ENCODE measurements at regions not wholly inside any gene's neighbourhood (a gene's known extent, or its start where the extent isn't known, plus 50 kb on each side); places are given as distances from the start of the nearest gene placed in this dataset.

DNA sequence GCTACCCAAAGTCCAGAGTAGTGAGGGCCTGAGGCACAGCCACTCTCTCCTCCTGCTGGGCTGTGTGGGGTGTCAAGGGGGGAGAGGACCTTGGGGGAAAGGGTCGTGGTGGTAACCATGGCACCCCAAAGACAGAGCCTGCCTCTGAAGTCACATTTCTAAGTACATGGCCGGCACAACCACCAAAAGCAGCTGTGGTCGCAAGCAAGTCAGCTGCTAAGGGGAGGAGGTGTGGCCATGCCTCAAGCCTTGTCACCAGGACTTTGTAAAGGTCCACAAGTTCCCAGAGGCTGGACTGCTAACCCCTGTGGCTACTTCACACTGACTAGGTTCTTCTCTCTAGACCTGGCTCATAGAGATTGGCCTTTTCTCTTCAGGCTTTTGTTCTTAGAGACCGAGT lies 310.6 kb downstream of the LMX1A start:
- no peaks in the 10 kb centered on the region for H3K4me1 ChIP-seq
- H3K27ac ChIP-seq = no peak overlapping the region
- TF ChIP-seq CBX2 (IDR thresholded peaks at IDR 0.05; ENCODE audit: borderline replicate concordance, low read depth) (no peak), BCL3 (IDR thresholded peaks at IDR 0.05) (no peak)
- H3K4me2 ChIP-seq = no peak overlapping the region
- H3K4me3 ChIP-seq = no peak overlapping the region
- FAIRE-seq (no peak), ATAC-seq (no peak), DNase-seq (ENCODE audit: low read depth in 1 of 2, low spot score in 1 of 2) (no peak)
- ChIA-PET CTCF (no interaction called here), POLR2A (no interaction called here)
- no peaks in the 10 kb centered on the region for H3K9me3 ChIP-seq
- WGBS (ENCODE audit: missing lambda C conversion rate) = 51% methylated on average over 4 of the region's 4 CpGs

DNA sequence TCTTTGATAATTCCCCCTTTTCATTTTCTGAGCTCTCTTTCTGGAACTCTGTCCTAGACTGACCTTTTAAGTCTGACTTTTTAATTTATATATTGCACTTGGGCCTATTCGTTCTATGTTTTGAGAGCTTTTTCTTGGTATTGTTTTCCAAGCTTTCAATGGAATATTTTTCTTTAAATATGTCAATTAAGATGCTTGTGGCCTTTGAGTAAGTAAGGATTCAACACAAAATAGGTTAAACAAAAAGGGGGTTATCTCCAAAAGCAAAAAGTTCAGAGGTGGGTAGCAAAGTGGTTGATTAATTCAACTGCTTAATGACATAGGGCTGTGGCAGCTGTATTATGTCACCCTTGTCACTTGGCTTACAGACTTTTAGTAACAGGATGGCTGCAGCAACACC lies 315.9 kb downstream of the LMX1A start:
- no peak overlapping the region for H3K4me3 ChIP-seq
- FAIRE-seq (no peak), ATAC-seq (no peak), DNase-seq (ENCODE audit: low read depth in 1 of 2, low spot score in 1 of 2) (no peak)
- no peaks in the 10 kb centered on the region for H3K9me3 ChIP-seq
- ChIA-PET POLR2A (no interaction called here), CTCF (no interaction called here)
- H3K4me2 ChIP-seq = no peak overlapping the region
- 39% methylated on average over 1 of the region's 1 CpG for WGBS (ENCODE audit: missing lambda C conversion rate)
- H3K4me1 ChIP-seq = no peaks in the 10 kb centered on the region
- TF ChIP-seq, protein P1, sequence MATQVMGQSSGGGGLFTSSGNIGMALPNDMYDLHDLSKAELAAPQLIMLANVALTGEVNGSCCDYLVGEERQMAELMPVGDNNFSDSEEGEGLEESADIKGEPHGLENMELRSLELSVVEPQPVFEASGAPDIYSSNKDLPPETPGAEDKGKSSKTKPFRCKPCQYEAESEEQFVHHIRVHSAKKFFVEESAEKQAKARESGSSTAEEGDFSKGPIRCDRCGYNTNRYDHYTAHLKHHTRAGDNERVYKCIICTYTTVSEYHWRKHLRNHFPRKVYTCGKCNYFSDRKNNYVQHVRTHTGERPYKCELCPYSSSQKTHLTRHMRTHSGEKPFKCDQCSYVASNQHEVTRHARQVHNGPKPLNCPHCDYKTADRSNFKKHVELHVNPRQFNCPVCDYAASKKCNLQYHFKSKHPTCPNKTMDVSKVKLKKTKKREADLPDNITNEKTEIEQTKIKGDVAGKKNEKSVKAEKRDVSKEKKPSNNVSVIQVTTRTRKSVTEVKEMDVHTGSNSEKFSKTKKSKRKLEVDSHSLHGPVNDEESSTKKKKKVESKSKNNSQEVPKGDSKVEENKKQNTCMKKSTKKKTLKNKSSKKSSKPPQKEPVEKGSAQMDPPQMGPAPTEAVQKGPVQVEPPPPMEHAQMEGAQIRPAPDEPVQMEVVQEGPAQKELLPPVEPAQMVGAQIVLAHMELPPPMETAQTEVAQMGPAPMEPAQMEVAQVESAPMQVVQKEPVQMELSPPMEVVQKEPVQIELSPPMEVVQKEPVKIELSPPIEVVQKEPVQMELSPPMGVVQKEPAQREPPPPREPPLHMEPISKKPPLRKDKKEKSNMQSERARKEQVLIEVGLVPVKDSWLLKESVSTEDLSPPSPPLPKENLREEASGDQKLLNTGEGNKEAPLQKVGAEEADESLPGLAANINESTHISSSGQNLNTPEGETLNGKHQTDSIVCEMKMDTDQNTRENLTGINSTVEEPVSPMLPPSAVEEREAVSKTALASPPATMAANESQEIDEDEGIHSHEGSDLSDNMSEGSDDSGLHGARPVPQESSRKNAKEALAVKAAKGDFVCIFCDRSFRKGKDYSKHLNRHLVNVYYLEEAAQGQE (IDR thresholded peaks at IDR 0.05) = no peak
- TF ChIP-seq, protein P2, sequence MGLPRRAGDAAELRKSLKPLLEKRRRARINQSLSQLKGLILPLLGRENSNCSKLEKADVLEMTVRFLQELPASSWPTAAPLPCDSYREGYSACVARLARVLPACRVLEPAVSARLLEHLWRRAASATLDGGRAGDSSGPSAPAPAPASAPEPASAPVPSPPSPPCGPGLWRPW (IDR thresholded peaks at IDR 0.05) = no peak
- no peak for TF ChIP-seq POLR2A (IDR thresholded peaks at IDR 0.05; ENCODE audit: low read length)
- TF ChIP-seq GATA3 (IDR thresholded peaks at IDR 0.05; ENCODE audit: borderline replicate concordance) = no peak
- TF ChIP-seq KDM1A (IDR thresholded peaks at IDR 0.05; ENCODE audit: low read depth) = no peak
- no peak for TF ChIP-seq HOXB13 (CRISPR knock-in tag; IDR thresholded peaks at IDR 0.05; ENCODE audit: low read depth)
- no peak for TF ChIP-seq ZNF302 (CRISPR knock-in tag; IDR thresholded peaks at IDR 0.05)
- no peak for TF ChIP-seq FOSB (CRISPR knock-in tag; IDR thresholded peaks at IDR 0.05)
- TF ChIP-seq PHF8 (IDR thresholded peaks at IDR 0.05; ENCODE audit: borderline replicate concordance, low read depth) = no peak
- no peak for TF ChIP-seq ESRRA (IDR thresholded peaks at IDR 0.05; ENCODE audit: borderline replicate concordance, low read length)
- TF ChIP-seq USF2 (IDR thresholded peaks at IDR 0.05) = no peak
- no peak for TF ChIP-seq BCL3 (IDR thresholded peaks at IDR 0.05)
- TF ChIP-seq CHD4 (IDR thresholded peaks at IDR 0.05; ENCODE audit: borderline replicate concordance) = no peak
- no peak for TF ChIP-seq MYC (IDR thresholded peaks at IDR 0.05; ENCODE audit: borderline replicate concordance, low read length)
- TF ChIP-seq RCOR1 (IDR thresholded peaks at IDR 0.05; ENCODE audit: low read depth, low read length) = no peak
- no peak for TF ChIP-seq JUN (IDR thresholded peaks at IDR 0.05)
- TF ChIP-seq TFCP2L1 (CRISPR knock-in tag; IDR thresholded peaks at IDR 0.05) = no peak
- no peak overlapping the region for H3K27ac ChIP-seq
